ENCODE measurements at regions not wholly inside any gene's neighbourhood (a gene's known extent, or its start where the extent isn't known, plus 50 kb on each side); places are given as distances from the start of the nearest gene placed in this dataset.
A peak's percentile ranks its signal among the peaks of the same experiment; 100 is the strongest.
"Not testable (repeated sequence)": the region's sequence is repeated elsewhere in the genome, so short reads cannot be mapped to it uniquely, and the experiment has no call there.

DNA sequence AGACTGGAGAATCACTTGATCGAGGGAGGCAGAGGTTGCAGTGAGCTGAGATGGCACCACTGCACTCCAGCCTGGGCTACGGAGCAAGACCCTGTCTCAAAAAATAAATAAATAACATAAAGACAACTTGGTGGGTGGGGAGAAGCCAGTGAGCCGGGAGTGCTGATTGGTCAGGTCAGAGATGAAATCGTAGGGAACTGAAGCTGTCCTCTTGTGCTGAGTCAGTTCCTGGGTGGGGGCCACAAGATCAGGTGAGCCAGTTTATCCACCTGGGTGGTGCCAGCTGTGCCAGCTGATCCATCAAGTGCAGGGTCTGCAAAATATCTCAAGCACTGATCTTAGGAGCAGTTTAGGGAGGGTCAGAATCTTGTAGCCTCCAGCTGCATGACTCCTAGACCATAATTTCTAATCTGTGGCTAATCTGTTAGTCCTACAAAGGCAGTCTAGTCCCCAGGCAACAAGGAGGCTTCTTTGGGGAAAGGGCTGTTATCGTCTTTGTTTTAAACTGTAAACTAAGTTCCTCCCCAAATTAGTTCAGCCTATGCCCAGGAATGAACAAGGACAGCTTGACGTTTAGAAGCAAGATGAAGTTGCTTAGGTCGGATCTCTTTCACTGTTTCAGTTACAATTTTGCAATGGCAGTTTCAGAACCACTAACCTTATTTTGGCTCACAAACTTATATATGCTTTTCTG, 221.5 kb upstream of the MYLIP start:
- peak; percentile 8 for FAIRE-seq

DNA sequence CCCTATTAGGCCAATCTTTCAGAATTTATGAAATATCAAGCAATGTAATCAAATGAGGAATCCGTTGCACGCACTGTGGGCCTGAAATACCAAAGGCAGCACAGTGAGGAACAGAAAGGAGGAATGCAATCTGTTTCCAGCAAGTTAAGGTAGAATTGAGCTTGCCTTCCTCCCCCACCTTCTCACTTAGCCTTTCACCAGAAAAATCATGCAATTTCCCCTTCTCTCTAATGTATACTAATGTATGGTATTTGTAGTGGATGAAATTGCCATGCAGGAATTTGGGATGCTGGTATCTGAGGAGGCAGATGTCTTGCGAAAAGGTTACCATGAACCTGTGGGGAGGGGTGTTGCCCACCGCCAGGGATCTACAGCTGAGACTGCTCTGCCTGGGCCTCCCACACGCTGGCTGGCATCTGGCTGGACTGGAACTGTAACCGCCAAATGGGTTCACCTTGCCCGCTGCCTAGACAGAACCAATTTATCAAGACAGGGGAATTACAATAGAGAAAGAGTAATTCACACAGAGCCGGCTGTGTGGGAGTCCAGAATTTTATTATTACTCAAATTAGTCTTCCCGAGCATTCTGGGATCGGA, 222.4 kb upstream of the MYLIP start:
- DNase-seq (ENCODE audit: insufficient read length, low spot score), result no peak
- FAIRE-seq, result no peak

More for the DNA sequence above, 221.5 kb upstream of the MYLIP start:
- not testable (repeated sequence) for DNase-seq (ENCODE audit: insufficient read length, low spot score)

DNA sequence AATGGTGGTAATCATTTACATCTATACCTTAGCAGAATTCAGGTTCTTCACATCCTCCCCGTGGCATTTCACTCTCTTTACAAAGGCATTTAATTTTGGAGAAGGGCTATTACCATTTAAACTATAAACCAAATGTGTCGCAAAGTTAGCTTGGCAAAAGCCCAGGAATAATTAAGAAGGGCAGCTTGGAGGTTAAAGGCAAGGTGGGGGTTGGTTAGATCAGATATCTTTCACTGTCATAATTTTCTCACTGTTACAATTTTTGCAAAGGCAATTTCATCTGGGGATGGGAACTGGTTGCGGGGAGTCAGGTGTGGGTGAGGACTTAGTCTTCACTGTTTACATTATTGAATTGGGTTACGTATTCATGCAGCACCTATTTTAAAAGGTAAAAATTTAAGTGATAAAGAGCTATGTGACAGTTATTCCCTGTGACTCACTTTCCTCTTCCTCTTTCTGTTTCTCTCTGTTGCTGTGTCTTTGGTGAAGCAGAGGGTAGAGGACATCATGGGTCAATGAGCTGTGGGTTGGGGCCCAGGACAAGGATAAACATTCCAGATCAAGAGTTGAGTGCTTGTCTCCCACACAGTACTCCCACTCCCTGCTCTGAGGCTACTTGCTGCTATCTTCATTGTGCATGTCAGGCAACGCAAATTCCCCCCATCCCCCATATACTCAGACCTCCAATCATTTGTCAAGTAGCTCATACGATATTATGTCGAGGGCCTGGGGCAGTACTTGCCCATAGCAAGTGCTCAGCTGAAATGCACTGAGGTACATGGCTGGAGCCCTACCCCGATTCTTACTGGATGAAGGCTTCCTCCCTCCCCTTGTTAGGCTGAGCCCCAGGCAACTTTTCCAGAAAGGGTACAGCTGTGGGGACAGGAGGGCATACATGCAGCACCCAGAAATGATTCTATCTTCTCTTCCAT, 223.1 kb upstream of the MYLIP start:
- DNase-seq (ENCODE audit: insufficient read length, low spot score) (no peak), FAIRE-seq (peak; percentile 47)

DNA sequence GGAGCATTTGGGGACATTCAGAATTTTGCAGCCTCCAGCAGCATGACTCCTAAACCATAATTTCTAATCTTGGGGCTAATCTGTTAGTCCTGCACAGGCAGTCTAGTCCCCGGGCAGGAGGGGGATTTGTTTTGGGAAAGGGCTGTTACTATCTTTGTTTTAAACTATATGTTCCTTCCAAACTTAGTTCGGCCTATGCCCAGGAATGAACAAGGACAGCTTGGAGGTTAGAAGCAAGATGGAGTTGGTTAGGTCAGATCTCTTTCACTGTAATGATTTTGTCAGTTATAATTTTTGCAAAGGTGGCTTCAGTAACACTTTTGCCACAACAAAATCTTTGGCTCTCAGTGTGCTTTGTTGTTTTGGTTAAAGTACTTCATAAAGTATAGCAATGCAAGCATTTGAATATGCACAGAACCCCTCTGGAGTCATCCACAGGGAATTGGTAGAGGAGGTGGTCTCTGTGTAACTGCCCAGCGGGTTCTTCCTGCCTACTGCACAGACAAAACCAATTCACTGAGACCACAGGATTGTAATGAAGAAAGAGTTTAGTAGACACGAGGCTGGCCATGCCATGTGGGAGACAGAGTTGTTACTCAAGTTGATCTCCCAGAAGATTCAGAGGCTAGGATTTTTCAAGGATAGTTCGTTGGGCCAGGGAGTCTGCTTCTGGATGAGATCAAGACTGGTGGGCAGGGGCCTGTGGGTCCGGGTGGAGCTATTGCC, 224.1 kb upstream of the MYLIP start:
- DNase-seq (ENCODE audit: insufficient read length, low spot score), result no peak
- FAIRE-seq, result no peak

DNA sequence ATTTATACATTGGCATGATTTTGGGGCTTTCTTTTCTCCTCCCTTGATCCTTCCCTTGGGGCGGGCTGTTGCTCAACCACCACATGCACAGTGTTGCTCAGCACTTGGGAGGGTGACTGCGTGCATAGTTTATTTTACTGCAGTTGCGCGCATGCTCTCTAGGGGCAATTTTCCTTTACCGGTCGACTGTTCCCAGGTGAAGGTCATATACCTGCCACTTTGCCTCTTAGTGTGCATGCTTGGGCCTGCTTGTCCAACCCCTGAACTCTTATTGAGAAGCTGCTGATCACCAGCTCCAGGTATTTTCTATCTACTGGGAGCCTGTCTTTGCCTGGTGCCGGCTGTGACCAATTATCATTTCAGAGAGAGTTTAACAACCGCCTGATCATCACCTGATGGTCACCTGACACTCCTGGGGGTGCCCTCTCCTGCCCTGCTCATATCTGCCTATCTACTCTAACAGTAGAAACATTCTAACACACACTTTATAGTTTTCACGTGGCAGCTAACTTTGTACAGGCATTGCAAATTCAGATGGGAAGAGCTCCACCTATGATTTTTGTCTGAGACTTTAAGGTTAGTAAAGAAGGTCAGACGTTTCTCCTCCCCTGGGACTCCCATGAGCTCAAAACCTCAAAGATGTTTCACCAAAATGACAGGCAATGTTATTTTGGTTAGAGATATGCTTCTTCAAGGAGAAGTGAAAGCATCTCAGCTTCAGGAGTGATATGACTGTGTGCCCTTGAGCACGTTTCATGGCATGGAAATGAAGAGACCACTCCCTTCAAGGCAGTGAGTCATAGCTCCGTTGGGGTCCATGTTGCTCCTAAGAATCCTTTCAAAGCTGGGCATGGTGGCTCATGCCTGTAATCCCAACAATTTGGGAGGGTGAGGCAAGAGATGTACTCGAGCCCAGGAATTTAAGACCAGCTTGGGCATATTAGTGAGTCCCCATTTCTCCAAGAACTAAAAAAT, 227.5 kb upstream of the MYLIP start:
- peak; percentile 50 for DNase-seq (ENCODE audit: insufficient read length, low spot score)
- peak; percentile 94 for FAIRE-seq

DNA sequence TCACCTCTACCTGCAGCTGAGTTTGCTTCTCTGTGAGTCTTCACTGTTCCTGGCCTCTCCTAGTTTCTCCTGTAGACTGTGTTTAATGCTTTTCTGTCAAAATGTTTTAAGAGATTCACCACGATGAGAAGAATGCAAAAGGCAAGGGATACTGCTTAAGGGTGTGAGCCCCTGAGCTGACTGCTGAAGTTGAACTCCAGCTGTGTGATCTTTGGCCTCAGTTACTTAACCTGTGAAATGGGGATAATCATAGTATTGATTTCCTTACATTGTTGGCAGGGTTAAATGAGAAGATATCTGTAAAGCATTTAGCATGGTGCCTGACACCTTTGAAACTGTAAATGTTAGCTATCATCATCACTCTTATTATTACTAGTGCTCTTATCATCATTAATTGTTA, 230.2 kb upstream of the MYLIP start:
- FAIRE-seq (no peak), DNase-seq (ENCODE audit: insufficient read length, low spot score) (no peak)

DNA sequence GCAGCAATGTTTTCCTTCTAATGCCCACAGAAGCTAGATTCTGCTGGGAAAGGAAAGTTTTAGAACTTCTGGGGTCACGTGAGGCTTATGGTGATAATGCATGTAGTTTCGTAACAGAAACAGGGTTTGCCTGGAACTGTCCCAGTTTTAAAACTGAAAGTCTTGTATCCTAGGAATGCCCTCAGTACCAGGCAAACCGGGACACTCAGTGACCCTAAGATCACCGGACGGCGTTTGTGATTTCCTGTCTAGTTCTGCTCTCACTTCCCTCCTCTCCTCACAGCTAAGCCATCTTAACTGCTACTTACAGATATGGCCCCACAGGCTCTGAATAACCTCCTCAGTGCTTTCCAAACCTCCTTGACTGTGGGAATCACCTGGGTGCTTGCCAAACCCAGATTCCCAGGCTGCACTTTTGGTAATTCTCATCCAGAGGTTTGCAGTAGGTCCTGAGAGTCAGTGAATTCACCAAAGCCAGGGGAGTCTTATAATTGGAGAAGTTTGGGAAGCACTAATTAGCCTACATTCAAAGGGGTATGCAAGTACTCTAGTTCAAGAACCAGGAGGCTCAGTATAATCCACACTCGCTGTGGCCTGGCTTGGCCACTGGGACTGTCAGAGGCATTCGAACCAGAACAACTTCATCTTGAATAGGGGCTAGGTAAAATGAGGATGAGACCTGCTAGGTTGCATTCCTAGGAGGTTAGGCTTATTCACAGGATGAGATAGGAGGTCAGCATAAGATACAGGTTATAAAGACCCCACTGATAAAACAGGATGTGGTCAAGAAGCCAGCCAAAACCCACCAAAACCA, 231.6 kb upstream of the MYLIP start:
- FAIRE-seq (peak; percentile 83), DNase-seq (ENCODE audit: insufficient read length, low spot score) (no peak)

DNA sequence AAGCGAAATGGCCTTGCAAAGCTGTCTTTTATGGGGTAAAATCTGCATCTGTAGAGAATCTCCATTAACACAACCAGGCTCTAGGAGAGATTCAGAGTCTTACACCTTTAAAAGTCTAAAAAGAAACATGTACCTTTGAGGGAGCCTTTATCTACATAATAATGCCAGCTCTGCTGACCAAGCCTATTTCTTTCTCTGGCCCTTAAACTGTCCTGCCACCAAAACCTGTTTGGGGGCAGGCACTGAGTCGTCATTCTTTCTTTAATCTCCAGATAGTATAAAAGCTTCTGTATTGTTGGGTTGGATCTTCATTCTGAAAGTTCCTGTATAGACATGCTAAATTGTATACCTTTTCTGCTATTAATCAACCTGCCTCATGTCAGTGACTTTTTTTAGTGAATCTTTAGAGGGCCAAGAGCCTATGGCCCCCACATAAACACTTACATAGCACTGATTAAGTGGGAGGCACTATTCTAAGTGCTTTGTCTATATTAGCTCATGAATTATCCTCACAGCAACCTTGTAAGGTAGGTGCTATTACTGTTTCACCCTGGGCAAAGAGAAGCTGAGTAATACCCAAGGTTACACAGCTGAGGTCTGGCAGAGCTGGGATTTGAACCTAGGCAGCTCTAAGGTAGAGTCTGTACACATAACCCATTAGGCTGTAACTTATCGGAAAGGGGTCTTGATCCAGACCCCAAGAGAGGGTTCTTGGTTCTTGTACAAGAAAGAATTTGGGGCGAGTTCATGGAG, 232.3 kb upstream of the DTNBP1 start:
- DNase-seq (ENCODE audit: insufficient read length, low spot score) (no peak), FAIRE-seq (no peak)

DNA sequence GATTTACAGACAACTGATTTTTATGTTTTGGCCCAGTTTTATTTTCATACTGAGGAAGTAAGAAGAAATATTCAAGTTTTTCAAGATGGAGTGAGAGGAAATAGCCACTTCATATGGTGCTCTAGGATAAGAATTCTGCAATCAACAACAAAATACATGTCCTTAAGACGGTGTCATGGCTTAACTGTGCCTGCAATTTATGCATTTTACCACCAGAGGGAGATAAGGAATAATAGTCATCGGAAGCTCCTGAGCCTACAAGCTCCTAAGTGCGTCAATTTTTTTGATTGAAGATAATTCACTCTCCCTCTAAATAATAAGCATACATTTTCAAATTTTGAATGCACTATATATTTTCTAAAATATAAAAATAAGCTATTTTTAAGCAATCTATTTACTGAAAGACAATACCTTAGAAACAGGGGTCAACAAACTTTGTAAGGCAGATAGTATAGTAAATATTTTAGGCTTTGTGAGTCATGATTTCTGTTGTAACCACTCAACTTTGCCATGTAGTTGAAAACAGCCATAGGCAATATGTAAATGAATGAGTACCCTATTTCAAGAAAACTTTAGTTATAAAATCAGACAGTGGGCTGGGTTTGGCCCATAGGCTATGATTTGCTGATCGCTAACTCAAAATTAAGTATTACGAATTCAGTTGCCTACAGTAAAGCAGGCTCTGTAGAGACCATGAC, 230.9 kb upstream of the DTNBP1 start:
- FAIRE-seq, result peak; percentile 61
- DNase-seq (ENCODE audit: insufficient read length, low spot score), result no peak

DNA sequence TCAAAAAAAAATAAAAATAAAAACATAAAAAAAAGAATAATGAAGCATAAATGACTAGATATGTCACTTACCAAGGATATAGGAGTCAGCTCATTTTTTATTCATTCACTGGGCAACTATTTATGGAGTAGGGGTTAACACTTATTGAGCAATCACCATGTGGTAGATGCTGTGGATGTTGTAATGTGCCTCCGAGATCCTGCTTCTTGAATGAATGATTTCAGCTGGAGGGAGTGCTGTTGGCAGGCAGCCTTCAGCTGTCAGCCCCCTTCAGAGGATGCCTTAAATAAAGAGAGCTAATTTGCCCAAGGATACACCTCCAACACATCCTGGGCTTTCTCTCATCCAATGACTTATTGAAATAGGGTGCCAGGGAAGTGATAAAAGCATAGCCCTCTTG, 229.5 kb upstream of the DTNBP1 start:
- no peak for FAIRE-seq

DNA sequence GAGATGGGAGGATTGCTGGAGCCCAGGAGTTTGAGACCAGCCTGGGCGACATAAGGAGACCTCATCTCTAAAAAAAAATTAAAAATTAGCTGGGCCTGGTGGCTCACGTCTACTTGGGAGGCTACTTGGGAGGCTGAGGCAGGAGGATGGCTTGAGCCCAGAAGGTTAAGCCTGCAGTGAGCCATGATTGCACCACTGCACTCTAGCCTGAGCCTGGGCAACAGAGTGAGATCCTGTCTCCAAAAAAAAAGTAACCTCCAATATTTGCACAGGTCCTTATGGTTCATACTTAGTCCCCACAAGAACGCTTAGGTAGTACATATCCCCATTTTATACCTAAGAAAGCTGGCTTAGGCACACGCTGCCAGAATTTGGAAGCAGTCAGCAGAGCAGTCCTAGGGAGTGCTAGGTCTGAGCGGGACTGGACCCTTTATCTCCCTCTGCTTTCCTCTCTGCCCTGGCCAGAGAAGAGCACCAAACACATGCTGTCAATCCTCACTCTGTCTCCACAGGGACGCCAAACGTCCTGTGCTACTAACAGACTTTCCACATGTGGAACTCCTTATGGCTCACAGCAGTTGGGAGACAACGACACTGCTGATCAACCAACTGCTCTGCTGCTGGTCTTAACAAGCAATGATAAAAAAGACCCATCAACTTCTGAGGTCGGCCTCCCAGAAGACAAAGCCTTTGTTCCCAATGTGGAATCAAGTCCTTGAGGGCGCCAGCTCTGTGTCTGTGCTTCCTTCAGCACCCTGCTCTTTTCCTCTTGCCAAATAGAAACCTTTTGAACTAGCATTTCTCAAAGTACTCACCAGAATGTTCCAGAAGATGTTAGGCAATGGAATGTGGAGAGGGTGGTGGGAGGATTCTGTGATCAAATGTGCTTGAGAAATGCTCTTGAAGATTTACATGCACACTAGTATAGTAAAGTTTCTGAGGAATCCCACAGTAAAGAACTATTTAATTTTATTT, 226.3 kb upstream of the DTNBP1 start:
- no peak for DNase-seq (ENCODE audit: insufficient read length, low spot score)
- no peak for FAIRE-seq

More for the DNA sequence above, 229.5 kb upstream of the DTNBP1 start:
- no peak for DNase-seq (ENCODE audit: insufficient read length, low spot score)

DNA sequence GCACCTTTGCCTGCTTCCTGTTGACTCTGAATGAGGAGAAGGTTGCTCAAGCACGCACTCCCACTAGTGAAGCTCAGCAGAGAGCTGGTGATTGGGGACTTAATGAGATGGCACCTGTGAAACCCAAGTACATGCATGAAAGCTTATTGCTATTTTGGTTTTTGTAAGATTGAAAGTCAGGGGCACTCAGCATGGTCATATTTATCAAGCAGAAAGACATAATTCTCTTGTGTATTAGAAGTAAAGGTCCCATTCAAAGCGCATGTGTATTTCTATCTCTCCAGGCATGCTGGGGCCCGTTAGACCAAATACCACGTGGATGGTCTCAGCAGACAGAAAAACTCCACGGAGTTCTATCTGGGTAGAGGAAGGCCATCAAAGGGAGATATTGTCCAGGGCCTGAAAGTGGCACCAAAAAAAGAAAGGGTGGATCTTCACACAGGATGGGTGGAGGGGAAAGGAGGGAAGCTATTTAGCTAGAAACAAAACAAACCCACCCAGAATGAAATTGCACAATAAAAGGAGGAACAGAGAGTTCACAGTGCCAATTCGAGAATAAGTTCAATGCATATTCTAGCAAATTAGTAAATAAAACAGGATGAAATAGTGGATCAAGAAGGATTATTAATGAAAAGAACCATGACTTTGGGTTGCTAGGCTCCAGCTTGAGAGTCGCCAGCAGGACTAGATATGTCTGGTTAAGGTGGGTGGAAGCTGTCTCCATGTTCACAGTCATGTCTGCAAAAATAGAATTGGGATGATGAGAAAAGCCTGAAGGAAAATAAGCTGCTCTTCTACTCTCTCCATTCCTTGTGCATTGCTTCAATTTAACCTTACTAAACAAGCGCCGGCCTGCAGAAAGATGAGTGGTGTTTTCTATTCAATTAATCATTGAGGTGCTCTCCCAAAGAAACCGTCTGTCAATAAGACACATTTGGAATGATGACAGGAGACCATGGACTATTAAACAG, 224.9 kb upstream of the DTNBP1 start:
- FAIRE-seq (peak; percentile 42), DNase-seq (ENCODE audit: insufficient read length, low spot score) (no peak)

DNA sequence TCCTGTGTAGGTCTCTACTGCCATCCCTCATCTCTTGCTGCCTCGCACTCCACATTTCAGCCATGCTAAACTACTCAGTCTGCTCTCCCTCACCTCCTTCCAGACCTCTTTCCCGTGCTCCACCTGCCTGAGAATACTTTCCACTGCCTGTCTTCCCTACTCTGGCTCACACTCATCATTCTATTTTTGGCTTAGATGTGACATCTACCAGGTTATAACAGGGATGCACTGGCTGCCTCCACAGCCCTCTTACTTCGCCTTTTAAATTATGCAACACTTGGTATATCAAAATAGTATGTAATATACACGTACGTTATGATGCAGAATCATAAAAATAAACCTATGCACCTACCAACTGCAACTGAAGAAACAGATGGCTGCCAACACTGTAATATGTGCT, 222.8 kb upstream of the DTNBP1 start:
- no peak for FAIRE-seq
- no peak for DNase-seq (ENCODE audit: insufficient read length, low spot score)

DNA sequence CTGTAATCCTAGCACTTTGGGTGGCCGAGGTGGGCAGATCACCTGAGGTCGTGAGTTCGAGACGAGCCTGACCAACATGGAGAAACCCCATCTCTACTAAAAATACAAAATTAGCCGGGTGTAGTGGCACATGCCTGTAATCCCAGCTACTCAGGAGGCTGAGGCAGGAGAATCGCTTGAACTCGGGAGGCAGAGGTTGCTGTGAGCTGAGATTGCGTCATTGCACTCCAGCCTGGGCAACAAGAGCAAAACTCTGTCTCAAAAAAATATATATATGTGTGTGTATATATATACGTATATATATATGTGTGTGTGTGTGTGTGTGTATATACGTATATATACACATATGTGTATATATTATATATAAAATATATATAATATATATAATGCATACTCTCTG, 220.8 kb upstream of the DTNBP1 start:
- not testable (repeated sequence) for FAIRE-seq; DNase-seq (ENCODE audit: insufficient read length, low spot score)

DNA sequence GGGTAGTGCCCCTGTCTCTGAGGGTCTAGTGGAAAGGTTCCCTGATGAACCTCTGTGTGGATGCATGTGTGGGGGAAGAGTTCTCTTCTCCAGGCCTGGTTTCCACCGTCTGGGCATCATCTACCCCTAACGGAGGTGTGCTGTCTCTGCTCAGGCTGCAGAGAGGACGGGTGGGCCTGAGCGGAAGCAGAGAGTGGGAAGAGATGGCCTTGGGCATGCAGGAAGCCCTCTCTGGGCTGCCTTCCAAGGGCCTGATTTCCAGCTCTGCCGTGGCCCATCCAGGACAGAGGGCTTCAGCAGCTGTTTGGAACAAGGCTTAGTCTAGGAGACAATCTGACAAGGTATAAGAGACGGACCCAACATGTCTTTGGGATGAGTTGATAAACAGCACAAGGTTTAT, 220.1 kb upstream of the DTNBP1 start:
- no peak for FAIRE-seq
- no peak for DNase-seq (ENCODE audit: insufficient read length, low spot score)
